ENCODE measurements at regions not wholly inside any gene's neighbourhood (a gene's known extent, or its start where the extent isn't known, plus 50 kb on each side); places are given as distances from the start of the nearest gene placed in this dataset.

GRCh38 chr10:65394502-65395297 lies 1531.1 kb upstream of the LRRTM3 start:
- H3K9me3 ChIP-seq (ENCODE audit: control insufficient read depth in 2 of 2, insufficient read depth in 1 of 2, low read length in 1 of 2): no peaks in the 10 kb centered on the region
- H3K36me3 ChIP-seq (ENCODE audit: control insufficient read depth in 2 of 2, insufficient read depth in 2 of 2, low read length in 1 of 2): no peaks in the 10 kb centered on the region
- H3K4me3 ChIP-seq (ENCODE audit: low read length in 2 of 2): no peak overlapping the region
- H3K4me1 ChIP-seq (ENCODE audit: control insufficient read depth in 2 of 2, insufficient read depth in 2 of 2, low read length in 2 of 2): no peaks in the 10 kb centered on the region
- no peaks in the 10 kb centered on the region for H3K27me3 ChIP-seq (ENCODE audit: control insufficient read depth in 2 of 2, insufficient read depth in 1 of 2, low read length in 1 of 2)
- peak in 1 of 9 donors; percentile 2 for DNase-seq (ENCODE audit: low read depth in 6 of 9, low spot score in 9 of 9)
- no peak overlapping the region for H3K27ac ChIP-seq (ENCODE audit: low read depth in 1 of 2, low read length in 1 of 2)
- 45% methylated on average over 2 of the region's 2 CpGs for WGBS

GRCh38 chr10:65395631-65396030 lies 1530.2 kb upstream of the LRRTM3 start:
- DNase-seq (ENCODE audit: low read depth in 6 of 9, low spot score in 9 of 9): no peak
- no peaks in the 10 kb centered on the region for H3K27me3 ChIP-seq (ENCODE audit: control insufficient read depth in 2 of 2, insufficient read depth in 1 of 2, low read length in 1 of 2)
- H3K36me3 ChIP-seq (ENCODE audit: control insufficient read depth in 2 of 2, insufficient read depth in 2 of 2, low read length in 1 of 2): no peaks in the 10 kb centered on the region
- no peak overlapping the region for H3K27ac ChIP-seq (ENCODE audit: low read depth in 1 of 2, low read length in 1 of 2)
- WGBS: 90% methylated on average over 2 of the region's 2 CpGs
- H3K4me1 ChIP-seq (ENCODE audit: control insufficient read depth in 2 of 2, insufficient read depth in 2 of 2, low read length in 2 of 2): no peaks in the 10 kb centered on the region
- H3K9me3 ChIP-seq (ENCODE audit: control insufficient read depth in 2 of 2, insufficient read depth in 1 of 2, low read length in 1 of 2): no peaks in the 10 kb centered on the region
- no peak overlapping the region for H3K4me3 ChIP-seq (ENCODE audit: low read length in 2 of 2)

- Histone ChIP-seq H3K27me3 (ENCODE audit: control insufficient read depth in 2 of 2, insufficient read depth in 1 of 2, low read length in 1 of 2) (no peaks in the 10 kb centered on the region), H3K9me3 (ENCODE audit: control insufficient read depth in 2 of 2, insufficient read depth in 1 of 2, low read length in 1 of 2) (no peaks in the 10 kb centered on the region), H3K4me1 (ENCODE audit: control insufficient read depth in 2 of 2, insufficient read depth in 2 of 2, low read length in 2 of 2) (no peaks in the 10 kb centered on the region), H3K27ac (ENCODE audit: low read depth in 1 of 2, low read length in 1 of 2) (no peak overlapping the region), H3K36me3 (ENCODE audit: control insufficient read depth in 2 of 2, insufficient read depth in 2 of 2, low read length in 1 of 2) (no peaks in the 10 kb centered on the region), H3K4me3 (ENCODE audit: low read length in 2 of 2) (no peak overlapping the region)
- 94% methylated on average over 3 of the region's 3 CpGs for WGBS
- DNase-seq (ENCODE audit: low read depth in 6 of 9, low spot score in 9 of 9): no peak
These were observed 1528.8 kb upstream of the LRRTM3 start for GRCh38 chr10:65396997-65397396.

GRCh38 chr10:65408401-65408800 lies 1517.4 kb upstream of the LRRTM3 start:
- H3K27me3 ChIP-seq (ENCODE audit: control insufficient read depth in 2 of 2, insufficient read depth in 1 of 2, low read length in 1 of 2): no peaks in the 10 kb centered on the region
- no peaks in the 10 kb centered on the region for H3K4me1 ChIP-seq (ENCODE audit: control insufficient read depth in 2 of 2, insufficient read depth in 2 of 2, low read length in 2 of 2)
- 74% methylated on average over 2 of the region's 2 CpGs for WGBS
- no peaks in the 10 kb centered on the region for H3K9me3 ChIP-seq (ENCODE audit: control insufficient read depth in 2 of 2, insufficient read depth in 1 of 2, low read length in 1 of 2)
- no peaks in the 10 kb centered on the region for H3K36me3 ChIP-seq (ENCODE audit: control insufficient read depth in 2 of 2, insufficient read depth in 2 of 2, low read length in 1 of 2)
- DNase-seq (ENCODE audit: low read depth in 6 of 9, low spot score in 9 of 9): no peak
- H3K27ac ChIP-seq (ENCODE audit: low read depth in 1 of 2, low read length in 1 of 2): no peak overlapping the region
- no peak overlapping the region for H3K4me3 ChIP-seq (ENCODE audit: low read length in 2 of 2)

GRCh38 chr10:65413001-65413400 lies 1512.8 kb upstream of the LRRTM3 start:
- Histone ChIP-seq H3K4me3 (ENCODE audit: low read length in 2 of 2) (no peak overlapping the region), H3K27me3 (ENCODE audit: control insufficient read depth in 2 of 2, insufficient read depth in 1 of 2, low read length in 1 of 2) (no peaks in the 10 kb centered on the region), H3K36me3 (ENCODE audit: control insufficient read depth in 2 of 2, insufficient read depth in 2 of 2, low read length in 1 of 2) (no peaks in the 10 kb centered on the region), H3K9me3 (ENCODE audit: control insufficient read depth in 2 of 2, insufficient read depth in 1 of 2, low read length in 1 of 2) (no peaks in the 10 kb centered on the region), H3K4me1 (ENCODE audit: control insufficient read depth in 2 of 2, insufficient read depth in 2 of 2, low read length in 2 of 2) (no peaks in the 10 kb centered on the region), H3K27ac (ENCODE audit: low read depth in 1 of 2, low read length in 1 of 2) (no peak overlapping the region)
- no peak for DNase-seq (ENCODE audit: low read depth in 6 of 9, low spot score in 9 of 9)
- WGBS: 97% methylated on average over 2 of the region's 2 CpGs

GRCh38 chr10:65415318-65415717 lies 1510.5 kb upstream of the LRRTM3 start:
- no peaks in the 10 kb centered on the region for H3K4me1 ChIP-seq (ENCODE audit: control insufficient read depth in 2 of 2, insufficient read depth in 2 of 2, low read length in 2 of 2)
- no peak overlapping the region for H3K4me3 ChIP-seq (ENCODE audit: low read length in 2 of 2)
- no peaks in the 10 kb centered on the region for H3K36me3 ChIP-seq (ENCODE audit: control insufficient read depth in 2 of 2, insufficient read depth in 2 of 2, low read length in 1 of 2)
- H3K27me3 ChIP-seq (ENCODE audit: control insufficient read depth in 2 of 2, insufficient read depth in 1 of 2, low read length in 1 of 2): no peaks in the 10 kb centered on the region
- no peak overlapping the region for H3K27ac ChIP-seq (ENCODE audit: low read depth in 1 of 2, low read length in 1 of 2)
- no peak for DNase-seq (ENCODE audit: low read depth in 6 of 9, low spot score in 9 of 9)
- no peaks in the 10 kb centered on the region for H3K9me3 ChIP-seq (ENCODE audit: control insufficient read depth in 2 of 2, insufficient read depth in 1 of 2, low read length in 1 of 2)

GRCh38 chr10:65416094-65416493 lies 1509.7 kb upstream of the LRRTM3 start:
- no peak overlapping the region for H3K4me3 ChIP-seq (ENCODE audit: low read length in 2 of 2)
- H3K27me3 ChIP-seq (ENCODE audit: control insufficient read depth in 2 of 2, insufficient read depth in 1 of 2, low read length in 1 of 2): no peaks in the 10 kb centered on the region
- WGBS: 95% methylated on average over 1 of the region's 1 CpG
- no peak overlapping the region for H3K27ac ChIP-seq (ENCODE audit: low read depth in 1 of 2, low read length in 1 of 2)
- H3K9me3 ChIP-seq (ENCODE audit: control insufficient read depth in 2 of 2, insufficient read depth in 1 of 2, low read length in 1 of 2): no peaks in the 10 kb centered on the region
- no peaks in the 10 kb centered on the region for H3K4me1 ChIP-seq (ENCODE audit: control insufficient read depth in 2 of 2, insufficient read depth in 2 of 2, low read length in 2 of 2)
- DNase-seq (ENCODE audit: low read depth in 6 of 9, low spot score in 9 of 9): no peak
- H3K36me3 ChIP-seq (ENCODE audit: control insufficient read depth in 2 of 2, insufficient read depth in 2 of 2, low read length in 1 of 2): no peaks in the 10 kb centered on the region

- no peaks in the 10 kb centered on the region for H3K9me3 ChIP-seq (ENCODE audit: control insufficient read depth in 2 of 2, insufficient read depth in 1 of 2, low read length in 1 of 2)
- no peak for DNase-seq (ENCODE audit: low read depth in 6 of 9, low spot score in 9 of 9)
- H3K27ac ChIP-seq (ENCODE audit: low read depth in 1 of 2, low read length in 1 of 2): no peak overlapping the region
- H3K4me1 ChIP-seq (ENCODE audit: control insufficient read depth in 2 of 2, insufficient read depth in 2 of 2, low read length in 2 of 2): no peaks in the 10 kb centered on the region
- H3K4me3 ChIP-seq (ENCODE audit: low read length in 2 of 2): no peak overlapping the region
- WGBS: 83% methylated on average over 2 of the region's 2 CpGs
- H3K36me3 ChIP-seq (ENCODE audit: control insufficient read depth in 2 of 2, insufficient read depth in 2 of 2, low read length in 1 of 2): no peaks in the 10 kb centered on the region
- no peaks in the 10 kb centered on the region for H3K27me3 ChIP-seq (ENCODE audit: control insufficient read depth in 2 of 2, insufficient read depth in 1 of 2, low read length in 1 of 2)
These were observed 1506.2 kb upstream of the LRRTM3 start for GRCh38 chr10:65419629-65420028.

GRCh38 chr10:65423043-65423442 lies 1502.8 kb upstream of the LRRTM3 start:
- Histone ChIP-seq H3K4me3 (ENCODE audit: low read length in 2 of 2) (no peak overlapping the region), H3K9me3 (ENCODE audit: control insufficient read depth in 2 of 2, insufficient read depth in 1 of 2, low read length in 1 of 2) (no peaks in the 10 kb centered on the region), H3K4me1 (ENCODE audit: control insufficient read depth in 2 of 2, insufficient read depth in 2 of 2, low read length in 2 of 2) (no peaks in the 10 kb centered on the region), H3K36me3 (ENCODE audit: control insufficient read depth in 2 of 2, insufficient read depth in 2 of 2, low read length in 1 of 2) (no peaks in the 10 kb centered on the region), H3K27ac (ENCODE audit: low read depth in 1 of 2, low read length in 1 of 2) (no peak overlapping the region), H3K27me3 (ENCODE audit: control insufficient read depth in 2 of 2, insufficient read depth in 1 of 2, low read length in 1 of 2) (no peaks in the 10 kb centered on the region)
- DNase-seq (ENCODE audit: low read depth in 6 of 9, low spot score in 9 of 9): no peak
- WGBS: 81% methylated on average over 1 of the region's 1 CpG

Measured in thymus (tissue), 11 donors.